GM21786 (cell line): ENCODE measurements at regions not wholly inside any gene's neighbourhood (a gene's known extent, or its start where the extent isn't known, plus 50 kb on each side); places are given as distances from the start of the nearest gene placed in this dataset.

Experiments used
- ATAC-seq: cut with Tn5 transposase; IDR thresholded peaks from one replicate; pipeline ENCODE4 v1.9.1; 2021; ENCODE audit not compliant: unreplicated experiment

DNA sequence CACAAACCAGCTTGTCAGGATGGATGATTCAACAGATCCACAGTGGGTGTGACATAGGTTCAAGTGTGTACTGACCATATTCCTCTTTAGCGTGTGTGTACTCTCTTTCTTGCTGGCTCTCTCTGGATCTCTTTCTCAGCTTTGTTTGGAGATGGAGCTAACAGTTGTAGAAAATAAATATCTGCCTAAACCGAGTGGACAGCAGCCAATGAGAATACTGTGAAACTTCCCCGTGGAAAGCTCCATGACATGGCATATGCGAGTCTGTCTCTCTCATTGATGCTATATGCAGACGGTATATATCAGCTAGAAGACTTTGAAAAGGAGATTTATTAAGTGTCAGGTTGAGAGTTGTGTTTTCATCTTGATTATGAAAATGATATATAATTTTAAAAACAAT, 406.5 kb upstream of the SUCLG2 start:
- ATAC-seq: no peak

DNA sequence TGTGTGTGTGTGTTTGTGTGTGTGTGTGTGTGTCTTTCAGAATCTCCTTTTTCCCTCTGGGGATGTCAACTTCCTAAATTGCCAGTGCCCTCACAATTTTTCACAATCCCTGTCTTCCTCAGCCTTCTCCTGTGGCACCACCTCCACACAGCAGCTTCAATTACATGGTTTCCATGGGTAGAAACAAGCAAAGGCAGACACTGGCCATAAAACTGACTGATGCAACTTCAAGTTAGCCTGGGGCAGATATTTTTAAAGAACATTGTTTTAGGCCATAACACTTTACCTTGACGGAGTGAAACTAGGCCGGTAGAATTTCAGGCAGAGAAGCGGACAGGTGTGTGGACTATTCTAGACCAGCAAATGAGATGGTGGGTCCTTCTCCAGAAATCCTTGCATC, 405.8 kb upstream of the SUCLG2 start:
- ATAC-seq: no peak

DNA sequence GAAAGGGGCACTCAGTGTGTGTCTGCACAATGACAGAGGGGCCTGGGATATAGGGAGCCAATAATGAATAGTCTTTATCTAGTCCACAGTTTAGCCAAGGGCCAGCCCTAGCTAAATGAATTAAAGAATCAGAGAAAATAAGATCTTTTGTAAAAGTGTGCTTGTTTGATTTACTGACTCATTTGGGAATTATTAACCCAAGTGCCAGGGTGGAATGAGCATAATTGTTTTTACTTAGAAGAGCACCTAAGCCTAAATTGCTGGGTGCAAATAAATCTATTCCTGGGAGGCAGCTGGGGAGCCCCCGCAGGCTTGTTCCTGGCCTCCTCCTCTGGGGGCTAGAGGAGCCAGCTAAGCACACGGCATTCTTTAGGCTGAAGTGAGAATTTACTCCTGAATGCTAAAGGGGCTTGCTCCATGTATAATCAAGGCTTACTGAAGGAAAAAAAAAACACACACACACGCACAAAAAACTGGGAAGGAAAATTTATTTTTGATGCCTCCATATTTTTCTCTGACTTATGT, 405.3 kb upstream of the SUCLG2 start:
- no peak for ATAC-seq

- ATAC-seq: no peak
Measured at GRCh38 chr3:68057637-68058320, 403.4 kb upstream of the SUCLG2 start.

GRCh38 chr3:68056556-68056955, 402.1 kb upstream of the SUCLG2 start:
- no peak for ATAC-seq

- no peak for ATAC-seq
Measured at GRCh38 chr3:68055215-68055614, 400.8 kb upstream of the SUCLG2 start.

GRCh38 chr3:68049776-68050175, 395.4 kb upstream of the SUCLG2 start:
- no peak for ATAC-seq

DNA sequence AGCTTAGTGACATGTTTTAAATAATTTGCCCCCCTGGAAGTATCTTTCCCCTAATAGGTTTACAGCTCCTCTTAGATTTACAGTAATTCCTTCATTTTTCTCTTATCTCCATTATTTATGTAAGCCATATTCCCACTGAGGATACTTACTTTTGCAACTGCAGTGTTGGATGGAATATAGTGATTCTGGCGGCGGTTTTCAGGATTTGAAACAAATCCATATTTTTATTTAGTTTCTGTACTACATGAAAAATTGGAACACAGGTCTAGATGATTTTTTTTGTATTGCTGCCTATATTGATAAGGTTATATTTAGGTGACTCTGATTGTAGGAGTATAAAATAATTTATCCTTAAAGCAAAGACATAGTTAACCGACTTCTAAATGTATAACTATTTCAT, 391.6 kb upstream of the SUCLG2 start:
- no peak for ATAC-seq

DNA sequence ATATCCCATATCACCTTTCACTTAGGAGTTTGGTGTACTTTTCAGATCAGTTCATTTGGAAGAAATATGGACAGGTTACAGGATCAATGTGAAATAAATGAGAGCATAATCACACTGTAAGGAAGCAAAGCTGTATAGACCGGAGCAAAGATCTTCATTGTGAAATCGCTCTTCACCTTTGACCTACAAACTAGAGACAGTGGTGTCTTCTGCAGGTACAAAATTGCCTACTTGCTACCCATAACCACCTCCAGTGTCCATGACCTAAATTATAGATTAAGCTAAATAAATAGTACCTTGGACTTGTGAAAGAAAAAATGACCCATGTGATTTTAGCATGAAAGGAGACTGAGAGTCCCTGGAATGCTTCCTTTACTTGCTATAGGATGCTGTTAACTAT, 379.5 kb upstream of the SUCLG2 start:
- ATAC-seq: no peak

DNA sequence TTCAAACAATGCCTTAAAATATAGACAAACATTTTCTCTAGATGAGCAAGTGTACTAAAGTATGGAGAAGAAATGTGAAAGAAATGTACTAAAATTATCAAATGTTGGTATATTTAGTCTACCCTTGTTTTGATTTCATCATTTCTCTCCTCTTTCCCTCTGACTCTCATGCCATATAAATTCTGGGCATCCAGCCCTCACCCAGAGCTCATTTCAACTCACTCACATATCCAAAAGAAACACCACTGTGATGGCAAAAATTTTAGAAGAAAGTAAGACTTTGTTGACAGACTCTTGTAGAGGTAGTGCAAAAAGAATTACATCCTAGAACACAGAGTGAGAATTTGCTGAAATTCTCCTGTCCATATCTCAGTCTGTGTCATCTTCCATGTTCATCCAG, 377.8 kb upstream of the SUCLG2 start:
- ATAC-seq: no peak

- no peak for ATAC-seq
Measured at GRCh38 chr3:68025189-68025588, 370.8 kb upstream of the SUCLG2 start.

DNA sequence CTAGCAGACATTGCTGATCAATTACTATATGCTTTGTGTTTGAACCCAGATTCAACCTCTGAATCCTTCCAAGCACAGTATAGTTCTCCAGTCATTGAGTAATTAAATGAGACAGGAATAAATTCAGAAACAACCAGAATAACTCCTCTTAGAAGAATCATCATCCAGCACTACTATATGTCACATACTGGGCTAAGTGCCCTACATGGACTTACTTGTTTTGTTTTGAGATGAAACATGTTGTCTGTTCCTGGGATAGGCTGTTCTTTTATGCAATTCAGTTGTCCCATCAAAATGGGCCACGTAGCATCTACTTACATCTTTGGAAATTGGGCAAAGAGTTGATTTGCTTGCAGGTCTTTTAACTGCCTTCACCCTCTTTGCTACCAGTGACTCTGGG, 365.5 kb upstream of the SUCLG2 start:
- ATAC-seq: no peak

DNA sequence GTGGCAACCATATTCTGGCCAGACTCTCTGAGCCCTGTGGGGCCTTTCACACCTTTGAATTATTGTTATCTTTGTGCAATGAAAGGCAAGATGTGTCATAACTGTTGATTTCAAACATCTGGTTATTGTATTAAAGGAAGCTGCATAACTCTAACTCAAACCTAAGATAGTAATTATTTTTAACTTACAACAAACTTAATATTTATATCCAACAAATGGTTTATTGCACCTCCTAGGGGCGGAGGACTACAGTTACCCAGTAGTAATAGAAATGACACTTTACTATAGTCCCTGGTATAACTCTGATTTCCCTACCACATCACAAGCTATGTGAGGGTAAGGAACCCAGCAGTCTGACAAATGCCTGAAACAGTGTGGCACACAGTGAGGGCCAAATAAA, 363.9 kb upstream of the SUCLG2 start:
- no peak for ATAC-seq

DNA sequence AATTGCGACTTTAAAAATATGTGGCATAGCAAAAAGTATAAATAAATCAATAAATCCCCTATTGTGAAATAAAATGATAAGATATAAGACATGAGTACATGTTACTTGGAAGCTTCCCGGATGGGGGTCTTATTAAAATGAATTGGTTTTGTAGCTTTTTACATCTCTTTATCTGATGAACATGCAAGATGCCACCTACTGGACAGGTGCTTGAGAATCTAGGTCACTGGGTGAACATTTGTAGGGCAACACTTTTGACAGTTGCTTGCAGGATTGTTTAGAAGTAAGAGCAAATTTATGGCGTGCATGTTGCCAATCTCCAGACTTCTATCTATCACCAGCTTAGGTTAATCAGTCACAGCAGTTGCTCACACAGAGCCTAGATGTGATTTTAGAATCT, 362.7 kb upstream of the SUCLG2 start:
- no peak for ATAC-seq

- no peak for ATAC-seq
Measured at GRCh38 chr3:68009900-68010299, 355.5 kb upstream of the SUCLG2 start.

DNA sequence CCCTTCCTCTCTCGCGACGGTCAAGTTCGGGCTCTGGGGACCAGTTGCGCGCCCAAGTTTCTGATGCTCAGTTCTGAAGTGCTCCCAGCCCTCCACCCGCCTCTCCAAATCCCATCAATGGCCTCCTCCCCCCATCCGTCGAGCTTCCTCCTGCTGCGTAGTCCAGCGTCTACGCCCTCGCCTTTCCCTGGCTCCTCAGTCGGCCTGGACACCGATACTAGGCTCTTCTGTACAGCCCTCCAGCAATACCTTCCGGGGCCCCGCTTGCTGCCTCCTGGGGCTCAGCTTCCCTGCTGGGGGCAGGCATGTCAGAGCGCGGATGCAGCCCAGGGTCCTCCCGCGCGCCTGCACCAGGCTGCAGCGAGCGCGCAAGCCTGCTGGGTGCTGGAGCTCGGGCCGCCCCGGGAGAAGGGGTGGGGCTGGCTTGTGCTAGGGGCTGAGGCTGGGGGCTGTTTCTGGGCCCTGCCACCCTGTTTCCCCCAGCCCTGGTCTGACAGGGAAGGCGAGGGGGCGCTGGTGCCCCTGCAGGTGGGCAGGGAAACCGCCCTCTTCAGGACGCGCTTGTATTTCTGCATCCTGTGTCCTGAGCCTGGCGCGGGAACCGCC, 353.3 kb upstream of the SUCLG2 start:
- ATAC-seq: no peak

- no peak for ATAC-seq
Measured at GRCh38 chr3:68006646-68007045, 352.2 kb upstream of the SUCLG2 start.

DNA sequence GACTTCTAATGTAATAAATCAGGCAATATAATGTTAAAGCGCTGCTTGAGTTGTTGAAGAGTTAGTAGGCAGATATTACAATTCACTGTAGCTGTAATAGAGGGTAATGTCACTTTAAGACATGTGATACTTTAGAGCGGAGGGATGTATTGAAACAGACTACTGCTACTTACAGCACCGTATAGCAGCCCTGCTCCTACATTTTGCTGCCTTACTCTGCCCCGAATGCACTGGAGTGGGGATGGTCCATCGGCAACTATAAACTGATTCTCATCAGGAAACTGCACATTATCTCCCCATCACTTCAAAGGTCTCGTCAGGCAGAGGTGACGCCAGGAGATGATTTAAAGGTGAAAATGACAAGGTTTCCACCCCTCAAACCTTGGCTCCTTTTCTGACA, 349.7 kb upstream of the SUCLG2 start:
- ATAC-seq: no peak

DNA sequence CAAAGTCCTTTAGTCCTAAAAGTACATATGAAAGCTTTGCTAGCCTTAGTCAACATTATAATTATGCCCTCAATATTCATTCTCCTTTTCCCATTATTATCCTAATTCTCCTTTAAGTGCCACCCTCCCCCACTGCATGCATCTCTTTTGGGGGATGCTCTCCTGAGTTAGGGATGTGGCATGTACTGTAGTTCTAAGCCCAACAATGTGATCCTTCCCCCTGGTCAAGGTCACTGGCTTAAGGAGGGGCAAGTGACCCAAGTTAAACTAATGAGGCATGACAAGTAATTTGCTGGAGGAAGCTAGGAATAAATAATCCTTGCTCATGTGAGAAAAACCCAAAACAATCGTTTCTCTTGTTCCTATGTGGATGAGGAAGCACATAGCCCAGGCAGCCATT, 343.9 kb upstream of the SUCLG2 start:
- no peak for ATAC-seq

DNA sequence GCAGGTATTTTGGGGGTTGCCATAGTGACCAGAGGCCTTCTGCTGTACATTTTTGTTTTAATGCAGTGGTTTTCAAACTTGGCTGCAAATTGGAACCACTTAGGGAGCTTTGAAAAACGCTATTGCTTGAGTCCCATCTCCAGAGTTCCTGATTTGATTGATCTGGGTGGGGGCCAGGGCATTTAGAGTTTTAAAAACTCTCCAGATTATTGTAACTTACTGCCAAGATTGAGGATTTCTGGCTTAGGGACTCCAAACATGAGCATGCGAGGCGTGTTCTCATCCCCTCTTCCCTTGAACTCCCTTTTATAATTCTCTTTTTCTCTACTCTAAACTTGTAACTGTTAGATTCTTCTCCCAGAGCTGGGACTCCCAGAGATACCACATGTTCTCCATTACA, 340.8 kb upstream of the SUCLG2 start:
- no peak for ATAC-seq

DNA sequence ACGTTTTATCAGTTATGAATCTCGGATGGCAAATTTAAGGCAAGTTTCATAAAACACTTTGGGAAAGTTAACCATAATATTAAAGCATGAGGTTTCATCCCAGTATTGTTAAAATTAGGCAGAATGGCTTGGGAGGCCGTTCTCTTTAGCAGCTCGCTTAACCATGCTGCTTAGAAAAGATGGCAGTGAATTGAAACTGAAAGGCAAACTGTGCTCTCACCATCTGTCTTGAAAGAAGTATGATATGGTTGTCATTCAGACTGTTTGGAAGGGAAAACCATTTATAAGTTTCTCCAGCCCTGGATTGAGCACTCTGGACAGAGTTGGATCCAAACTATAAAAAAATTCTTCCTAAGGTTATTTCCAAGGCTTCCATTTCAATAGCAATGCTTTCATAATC, 332.3 kb upstream of the SUCLG2 start:
- no peak for ATAC-seq

DNA sequence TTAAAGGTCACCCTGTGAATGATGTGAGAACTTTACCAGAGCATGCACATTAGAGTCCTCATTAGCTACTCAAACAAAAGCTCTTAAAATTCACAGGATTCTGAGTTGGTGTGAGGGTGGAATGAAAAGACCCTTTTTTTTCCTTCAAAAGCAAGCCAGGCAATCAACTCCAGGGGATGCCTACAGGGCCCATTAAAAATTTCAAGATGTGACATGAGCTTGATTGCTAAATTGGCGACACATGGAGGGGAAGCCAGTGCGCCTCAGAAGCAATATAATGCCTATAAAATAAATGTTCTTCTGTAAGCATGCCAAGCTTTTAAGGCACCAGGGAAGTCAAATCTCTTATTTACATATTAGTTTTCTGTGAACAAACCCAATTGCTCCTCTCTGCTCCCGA, 328.8 kb upstream of the SUCLG2 start:
- ATAC-seq: no peak

- ATAC-seq: no peak
Measured at GRCh38 chr3:67981077-67981476, 326.7 kb upstream of the SUCLG2 start.
